K562 (cell line): ENCODE measurements at regions not wholly inside any gene's neighbourhood (a gene's known extent, or its start where the extent isn't known, plus 50 kb on each side); places are given as distances from the start of the nearest gene placed in this dataset.

Experiments
- ATAC-seq: fragments of 200-7000 bp; cut with Tn5 transposase; 3 replicates; pipeline ENCODE4 v1.9.1; 2020; ENCODE audit warnings: moderate library complexity
- BruUV-seq: library from RNA; stranded (reverse); fragments of 400-500 nt; replicated peaks from 2 replicates; lab custom pipeline; 2021; lab: Mats Ljungman, UMichigan
- CTCF ChIA-PET: fragments of 300-600 bp; formaldehyde crosslinking; extraction: SDS; loops from one replicate; lab custom pipeline; 2021; ENCODE audit warnings: low intra/inter-chr PET ratio; lab: Yijun Ruan, JAX
- POLR2A ChIA-PET: fragments of 300-600, 350-650 bp; sonication (Branson Sonifier 250); formaldehyde crosslinking; extraction: SDS; loops from one replicate; lab custom pipeline; 2021; ENCODE audit warnings: antibody characterized with exemption, inconsistent platforms; lab: Yijun Ruan, JAX
- DNase-seq, 4 experiments: peaks; one replicate each; pipeline versions ENCODE4 v3.0.0 to v3.0.0-alpha.2; 2011 to 2018; ENCODE audit warnings: low spot score in 3 of 4, mixed read lengths in 3 of 4; ENCODE audit errors: extremely low read depth in 1 of 4
- FAIRE-seq: peaks from 2 replicates; lab custom pipeline; 2011; peaks lifted over from hg19 to GRCh38; lab: Jason Lieb, UNC
- H2AFZ ChIP-seq: 2 replicates; pipeline ENCODE4 v1.6.0; 2011; ENCODE audit warnings: low read depth, low read length, control low read depth, inconsistent platforms
- H3K27ac ChIP-seq: fragments of 200-600 bp; 3 replicates; pipeline ENCODE4 v1.8.0; 2011; ENCODE audit warnings: low read depth, mild to moderate bottlenecking, control low read depth, inconsistent platforms, low read length, moderate library complexity, mixed read lengths; ENCODE audit errors: extremely low read depth
- H3K27me3 ChIP-seq, 2 experiments: fragments of 300-600 bp in 1 of 2; 2 replicates in 1 of 2; 3 replicates in 1 of 2; pipeline versions ENCODE4 v1.6.0 to v1.8.0; 2011; ENCODE audit warnings: inconsistent platforms in 2 of 2, low read length in 2 of 2, mild to moderate bottlenecking in 1 of 2, mixed read lengths in 1 of 2, moderate library complexity in 1 of 2; ENCODE audit not compliant: control insufficient read depth in 2 of 2, insufficient read depth in 2 of 2
- H3K36me3 ChIP-seq: fragments of 300-600 bp; 3 replicates; pipeline ENCODE4 v1.8.0; 2011; ENCODE audit warnings: mild to moderate bottlenecking, low read length, inconsistent platforms; ENCODE audit not compliant: control insufficient read depth, insufficient read depth
- H3K4me1 ChIP-seq, 2 experiments: fragments of 200-600 bp in 1 of 2; replicated peaks in 1 of 2; 2 replicates in 1 of 2; 3 replicates in 1 of 2; pipeline versions ENCODE4 v1.5.1 to v1.8.0; 2011; ENCODE audit warnings: inconsistent platforms in 2 of 2, low read length in 2 of 2, mild to moderate bottlenecking in 1 of 2, mixed read lengths in 1 of 2, moderate library complexity in 1 of 2; ENCODE audit not compliant: control insufficient read depth in 2 of 2, insufficient read depth in 2 of 2
- H3K4me2 ChIP-seq: 2 replicates; pipeline ENCODE4 v1.6.1; 2011; ENCODE audit warnings: low read length, control low read depth, inconsistent platforms, mixed read lengths; ENCODE audit not compliant: insufficient read depth
- H3K4me3 ChIP-seq: fragments of 200-600 bp; sonication (generic), shearing (Covaris generic); 2 replicates; pipeline ENCODE4 v1.5.1; 2016; ENCODE audit warnings: control low read depth, inconsistent platforms
- H3K79me2 ChIP-seq: fragments of 200-600 bp; 3 replicates; pipeline ENCODE4 v1.8.0; 2011; ENCODE audit warnings: low read length, inconsistent platforms; ENCODE audit not compliant: control insufficient read depth, insufficient read depth
- H3K9ac ChIP-seq, 2 experiments: 2 replicates each; pipeline versions ENCODE4 v1.6.0 to v1.6.1; 2011; ENCODE audit warnings: low read depth in 2 of 2, low read length in 2 of 2, control low read depth in 1 of 2, inconsistent platforms in 1 of 2, mild to moderate bottlenecking in 1 of 2, mixed read lengths in 1 of 2; ENCODE audit not compliant: insufficient read depth in 1 of 2
- H3K9me1 ChIP-seq: one replicate; pipeline ENCODE4 v1.6.0; 2011; ENCODE audit warnings: inconsistent platforms, mild to moderate bottlenecking, low read length, moderate library complexity; ENCODE audit not compliant: control insufficient read depth, insufficient read depth
- H3K9me3 ChIP-seq: replicated peaks from 2 replicates; pipeline ENCODE4 v1.5.1; 2011; ENCODE audit warnings: low read depth, low read length, inconsistent platforms; ENCODE audit not compliant: control insufficient read depth, insufficient read depth
- H4K20me1 ChIP-seq: replicated peaks from 2 replicates; pipeline ENCODE4 v1.6.1; 2011; ENCODE audit warnings: low read length, inconsistent platforms, mixed read lengths; ENCODE audit not compliant: control insufficient read depth, insufficient read depth
- BCOR ChIP-seq: fragments of 450-650 bp; IDR thresholded peaks from 2 replicates; pipeline ENCODE4 v1.6.1; 2016
- GABPA ChIP-seq: fragments of 200-800 bp; sonication (Bioruptor generic); conservative IDR thresholded peaks from 2 replicates; pipeline ENCODE4 v1.6.1; 2016; ENCODE audit warnings: low read depth, missing genetic modification characterization, missing compliant biosample characterization
- KLF1 ChIP-seq: fragments of 450-650 bp; IDR thresholded peaks from 2 replicates; pipeline ENCODE4 v1.6.1; 2016; ENCODE audit warnings: missing genetic modification characterization, missing compliant biosample characterization
- MAZ ChIP-seq, 2 experiments: fragments of 450-650 bp in 1 of 2; sonication (generic) in 1 of 2; formaldehyde crosslinking; IDR thresholded peaks in 1 of 2; conservative IDR thresholded peaks in 1 of 2; 2 replicates each; pipeline versions ENCODE4 v1.4.0 to v1.5.0; 2020; ENCODE audit warnings: mild to moderate bottlenecking in 1 of 2, missing genetic modification reagents in 1 of 2
- MCM2 ChIP-seq: fragments of 450-650 bp; IDR thresholded peaks from 2 replicates; pipeline ENCODE4 v1.6.1; 2017; ENCODE audit warnings: low read depth, mild to moderate bottlenecking
- PHF21A ChIP-seq: fragments of 450-650 bp; IDR thresholded peaks from 2 replicates; pipeline ENCODE4 v1.6.1; 2017; ENCODE audit warnings: low read depth, borderline replicate concordance
- RBM25 ChIP-seq: fragments of 200-400 bp; formaldehyde crosslinking; IDR thresholded peaks from 2 replicates; pipeline ENCODE4 v1.6.1; 2018; ENCODE audit warnings: low read length, low read depth, moderate library complexity; ENCODE audit not compliant: severe bottlenecking
- RCOR1 ChIP-seq, 2 experiments: IDR thresholded peaks; 2 replicates each; pipeline ENCODE4 v1.6.1; 2012; ENCODE audit warnings: low read depth in 2 of 2, low read length in 2 of 2, borderline replicate concordance in 1 of 2, improper control_type of control experiment in 1 of 2
- ZFP36 ChIP-seq: fragments of 150-350 bp; IDR thresholded peaks from 2 replicates; pipeline ENCODE4 v1.6.1; 2018; ENCODE audit warnings: low read length, low read depth; ENCODE audit not compliant: partially characterized antibody
- WGBS: fragments of 100-300 bp; shearing (Covaris generic); methylation state at CpG from one replicate; pipeline ENCODE4 v1.1.6; 2016; ENCODE audit warnings: low coverage, mixed read lengths; ENCODE audit not compliant: insufficient coverage; ENCODE audit errors: missing lambda C conversion rate; 5-methylcytosine and 5-hydroxymethylcytosine counted together
- in situ Hi-C: fragments of 300-500 bp; cut with MboI; formaldehyde crosslinking; loops from 4 replicates; pipeline ENCODE4 v1.15.0; 2018; ENCODE audit warnings: inconsistent platforms, mixed read lengths
- intact Hi-C: fragments of 100-400 bp; cut with micrococcal nuclease; formaldehyde crosslinking; loops from 2 replicates; pipeline ENCODE4 v1.14.2; 2022
- TF ChIP-seq, protein P1 (sequence below): fragments of 250-450 bp; sonication (Bioruptor Pico); IDR thresholded peaks from 2 replicates; pipeline ENCODE4 v1.4.0; 2020; ENCODE audit warnings: mild to moderate bottlenecking, moderate library complexity
- TF ChIP-seq, protein P2 (sequence below): fragments of 450-650 bp; IDR thresholded peaks from 2 replicates; pipeline ENCODE4 v1.6.1; 2016; ENCODE audit warnings: mild to moderate bottlenecking

DNA sequence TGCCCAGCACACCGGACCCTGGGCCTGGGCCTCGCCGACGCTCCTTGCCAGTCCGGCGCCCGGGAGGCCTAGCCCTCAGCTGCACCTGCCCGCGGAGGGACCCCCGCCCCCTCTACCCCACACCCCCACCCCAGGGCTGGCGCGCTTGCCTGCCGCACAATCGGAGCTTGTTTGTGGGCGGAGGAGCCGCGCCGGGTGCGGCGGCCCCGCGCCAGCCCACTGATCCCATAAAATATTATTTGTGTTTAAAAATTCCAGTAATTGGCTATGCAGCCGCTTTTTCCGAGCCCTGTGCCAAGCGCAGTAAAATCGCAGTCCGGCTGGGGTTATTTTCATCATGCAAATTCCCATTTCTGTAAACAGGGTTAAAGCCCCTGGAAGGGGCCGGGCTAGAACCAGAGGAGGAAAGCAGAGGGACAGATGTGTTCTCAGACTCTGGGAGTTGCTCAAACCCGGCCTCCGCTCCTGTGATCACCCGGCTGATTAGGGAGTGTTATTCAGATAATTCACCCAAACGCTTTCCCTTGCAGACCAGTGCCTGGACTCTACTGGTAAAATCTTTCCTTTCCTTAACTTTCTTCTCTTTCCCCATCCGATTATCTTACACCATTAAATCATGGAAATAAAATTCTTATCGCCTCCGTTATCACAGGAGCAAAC lies 93.1 kb downstream of the NCR2 start:
- no peak overlapping the region for H3K9ac ChIP-seq
- no peaks in the 10 kb centered on the region for H3K36me3 ChIP-seq
- H3K4me3 ChIP-seq, result no peak overlapping the region
- peak; percentile 50 for TF ChIP-seq RBM25
- TF ChIP-seq MAZ (CRISPR knock-in tag; conservative IDR thresholded peaks at IDR 0.05 in 1 of 2, IDR thresholded peaks at IDR 0.05 in 1 of 2), result no peak
- no peak for DNase-seq
- POLR2A ChIA-PET, result interaction anchor here (1.2 kb wide), 1 partner anchor 11 kb away, joined by 3 read pairs; no protein-coding TSS in a partner anchor
- no TSS peak for BruUV-seq
- H3K9me3 ChIP-seq, result no peaks in the 10 kb centered on the region
- H4K20me1 ChIP-seq, result peaks cover 9% of the 10 kb centered on the region
- no peak for ATAC-seq
- no peak overlapping the region for H3K27ac ChIP-seq
- no peaks in the 10 kb centered on the region for H3K79me2 ChIP-seq
- no peak overlapping the region for H3K4me2 ChIP-seq
- H3K9me1 ChIP-seq, result no peaks in the 10 kb centered on the region
- CTCF ChIA-PET, result no interaction called here
- H3K27me3 ChIP-seq, result peaks cover 25 to 45% of the 10 kb centered on the region in 2 experiments; a peak in 4 of 5 replicates
- intact Hi-C loops, result no loop called here
- peaks cover 0 to 14% of the 10 kb centered on the region in 2 experiments; a peak in 2 of 5 replicates for H3K4me1 ChIP-seq
- FAIRE-seq, result no peak
- WGBS, result 11% methylated on average over 22 of the region's 35 CpGs
- H2AFZ ChIP-seq, result no peak overlapping the region
- in situ Hi-C loops, result no loop called here

DNA sequence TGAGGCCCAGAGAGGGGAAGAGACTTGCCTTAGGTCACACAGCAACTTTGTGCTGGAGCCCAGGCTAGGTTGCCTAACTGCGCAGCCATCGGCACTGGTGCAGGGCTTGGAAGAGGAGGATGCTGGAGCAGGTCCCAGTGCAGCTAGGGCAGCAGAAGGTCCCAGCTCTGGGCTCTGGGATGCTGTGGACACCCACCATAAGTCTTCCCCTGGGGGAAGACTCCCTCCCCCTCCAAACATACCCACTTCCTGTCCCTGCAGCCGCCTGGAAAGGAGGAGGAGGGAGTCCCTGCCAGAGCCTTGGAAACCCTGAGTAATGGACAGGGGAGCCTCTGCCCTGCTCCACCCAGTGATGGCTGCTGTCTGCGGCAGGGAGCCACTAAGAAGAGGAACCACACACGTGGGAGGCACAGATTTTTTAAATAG lies 93.6 kb downstream of the NCR2 start:
- H3K79me2 ChIP-seq, result no peaks in the 10 kb centered on the region
- BruUV-seq, result no TSS peak
- H3K4me2 ChIP-seq, result no peak overlapping the region
- FAIRE-seq, result no peak
- peaks cover 0 to 14% of the 10 kb centered on the region in 2 experiments; a peak in 2 of 5 replicates for H3K4me1 ChIP-seq
- ChIA-PET CTCF (no interaction called here), POLR2A (no interaction called here)
- H3K4me3 ChIP-seq, result no peak overlapping the region
- H2AFZ ChIP-seq, result no peak overlapping the region
- H3K9ac ChIP-seq, result no peak overlapping the region
- 3% methylated on average over 5 of the region's 5 CpGs for WGBS
- H3K9me1 ChIP-seq, result no peaks in the 10 kb centered on the region
- H4K20me1 ChIP-seq, result peaks cover 8% of the 10 kb centered on the region
- peaks cover 25 to 49% of the 10 kb centered on the region in 2 experiments; a peak in 4 of 5 replicates for H3K27me3 ChIP-seq
- no peaks in the 10 kb centered on the region for H3K36me3 ChIP-seq
- no peaks in the 10 kb centered on the region for H3K9me3 ChIP-seq
- no peak overlapping the region for H3K27ac ChIP-seq
- no peak for DNase-seq
- intact Hi-C loops (no loop called here), in situ Hi-C loops (no loop called here)
- no peak for ATAC-seq
- TF ChIP-seq GABPA, result 0 out of 2 replicates have a peak, but pooled peaks have one; percentile 30
- TF ChIP-seq, protein P1, sequence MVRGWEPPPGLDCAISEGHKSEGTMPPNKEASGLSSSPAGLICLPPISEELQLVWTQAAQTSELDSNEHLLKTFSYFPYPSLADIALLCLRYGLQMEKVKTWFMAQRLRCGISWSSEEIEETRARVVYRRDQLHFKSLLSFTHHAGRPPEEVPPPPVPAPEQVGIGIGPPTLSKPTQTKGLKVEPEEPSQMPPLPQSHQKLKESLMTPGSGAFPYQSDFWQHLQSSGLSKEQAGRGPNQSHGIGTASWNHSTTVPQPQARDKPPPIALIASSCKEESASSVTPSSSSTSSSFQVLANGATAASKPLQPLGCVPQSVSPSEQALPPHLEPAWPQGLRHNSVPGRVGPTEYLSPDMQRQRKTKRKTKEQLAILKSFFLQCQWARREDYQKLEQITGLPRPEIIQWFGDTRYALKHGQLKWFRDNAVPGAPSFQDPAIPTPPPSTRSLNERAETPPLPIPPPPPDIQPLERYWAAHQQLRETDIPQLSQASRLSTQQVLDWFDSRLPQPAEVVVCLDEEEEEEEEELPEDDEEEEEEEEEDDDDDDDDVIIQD (CRISPR knock-in tag), result no peak
- 0 out of 2 replicates have a peak, but pooled peaks have one; percentile 11 for TF ChIP-seq PHF21A
- no peak for TF ChIP-seq MCM2
- peak; percentile 70 for TF ChIP-seq BCOR
- TF ChIP-seq, protein P2, sequence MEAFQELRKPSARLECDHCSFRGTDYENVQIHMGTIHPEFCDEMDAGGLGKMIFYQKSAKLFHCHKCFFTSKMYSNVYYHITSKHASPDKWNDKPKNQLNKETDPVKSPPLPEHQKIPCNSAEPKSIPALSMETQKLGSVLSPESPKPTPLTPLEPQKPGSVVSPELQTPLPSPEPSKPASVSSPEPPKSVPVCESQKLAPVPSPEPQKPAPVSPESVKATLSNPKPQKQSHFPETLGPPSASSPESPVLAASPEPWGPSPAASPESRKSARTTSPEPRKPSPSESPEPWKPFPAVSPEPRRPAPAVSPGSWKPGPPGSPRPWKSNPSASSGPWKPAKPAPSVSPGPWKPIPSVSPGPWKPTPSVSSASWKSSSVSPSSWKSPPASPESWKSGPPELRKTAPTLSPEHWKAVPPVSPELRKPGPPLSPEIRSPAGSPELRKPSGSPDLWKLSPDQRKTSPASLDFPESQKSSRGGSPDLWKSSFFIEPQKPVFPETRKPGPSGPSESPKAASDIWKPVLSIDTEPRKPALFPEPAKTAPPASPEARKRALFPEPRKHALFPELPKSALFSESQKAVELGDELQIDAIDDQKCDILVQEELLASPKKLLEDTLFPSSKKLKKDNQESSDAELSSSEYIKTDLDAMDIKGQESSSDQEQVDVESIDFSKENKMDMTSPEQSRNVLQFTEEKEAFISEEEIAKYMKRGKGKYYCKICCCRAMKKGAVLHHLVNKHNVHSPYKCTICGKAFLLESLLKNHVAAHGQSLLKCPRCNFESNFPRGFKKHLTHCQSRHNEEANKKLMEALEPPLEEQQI, result no peak
- TF ChIP-seq ZFP36, result peak; percentile 71
- no peak for TF ChIP-seq RCOR1 (IDR thresholded peaks at IDR 0.05; ENCODE audit: borderline replicate concordance in 1 of 2, low read depth in 2 of 2, low read length in 2 of 2)
- no peak for TF ChIP-seq KLF1
